GM18909 (cell line): ENCODE measurements at regions not wholly inside any gene's neighbourhood (a gene's known extent, or its start where the extent isn't known, plus 50 kb on each side); places are given as distances from the start of the nearest gene placed in this dataset.

ENCODE experiments used
- ATAC-seq: cut with Tn5 transposase; IDR thresholded peaks from one replicate; pipeline ENCODE4 v1.9.1; 2021; ENCODE audit warnings: mild to moderate bottlenecking; ENCODE audit not compliant: unreplicated experiment, poor library complexity

DNA sequence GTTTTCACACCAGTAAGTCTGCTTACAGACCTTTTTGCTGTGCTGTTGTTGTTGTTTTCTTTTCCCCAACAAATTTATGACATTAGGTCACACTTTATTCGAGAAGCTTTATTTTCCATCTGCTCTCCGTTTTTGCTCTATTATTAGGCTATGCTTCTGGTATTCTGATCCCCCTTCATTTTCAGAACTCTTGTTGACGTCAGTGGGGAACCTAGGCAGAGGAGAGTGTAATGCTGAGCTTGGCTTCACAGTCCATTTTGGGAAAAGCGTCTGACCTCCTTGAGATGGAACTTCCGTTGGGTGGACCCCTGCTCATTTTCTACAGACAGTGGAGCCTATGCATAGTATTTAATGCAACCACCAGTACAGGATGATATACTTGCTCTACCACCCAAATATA is 387.9 kb upstream of the MEF2C start:
- peak; percentile 7 for ATAC-seq

DNA sequence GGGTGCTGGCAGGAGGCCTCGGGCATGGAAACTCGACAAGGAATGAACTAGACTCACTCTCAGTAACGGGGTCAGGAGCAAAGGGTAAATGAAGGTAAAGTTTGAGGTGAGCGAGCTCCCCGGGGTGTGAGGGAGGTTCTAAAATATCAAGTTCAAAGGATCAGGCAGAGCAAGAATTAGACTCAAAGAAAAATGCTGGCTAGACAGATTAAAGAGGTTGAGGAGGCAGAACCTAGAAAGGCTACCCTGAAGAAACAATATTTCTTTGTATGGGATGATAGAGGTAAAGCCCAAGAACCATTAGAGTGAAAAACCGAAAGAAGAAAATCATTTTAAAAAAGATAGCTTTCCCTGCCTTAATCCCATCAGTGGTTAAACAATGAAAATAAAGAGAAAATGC is 386.7 kb upstream of the MEF2C start:
- ATAC-seq: no peak

- no peak for ATAC-seq
Observed at GRCh38 chr5:89268460-89268859, 385.5 kb upstream of the MEF2C start.

DNA sequence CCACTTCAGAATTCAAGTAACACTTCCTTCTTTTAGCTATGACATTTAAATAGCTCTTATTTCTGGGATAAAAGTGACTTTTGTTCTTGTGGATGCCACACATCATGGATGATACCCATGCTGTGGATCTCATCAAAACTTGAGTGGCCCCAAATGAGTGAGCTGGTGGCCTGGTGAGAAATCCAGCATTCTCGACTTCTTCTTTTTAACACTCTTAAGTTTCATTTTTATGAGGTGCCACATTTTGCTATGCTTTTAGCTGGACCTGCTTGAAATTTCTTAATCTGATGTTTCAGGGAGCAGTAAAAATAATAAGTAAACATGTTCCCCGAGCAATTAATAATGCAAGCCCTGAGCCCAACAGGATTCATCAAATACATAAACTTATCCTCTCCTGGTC is 384.8 kb upstream of the MEF2C start:
- no peak for ATAC-seq

DNA sequence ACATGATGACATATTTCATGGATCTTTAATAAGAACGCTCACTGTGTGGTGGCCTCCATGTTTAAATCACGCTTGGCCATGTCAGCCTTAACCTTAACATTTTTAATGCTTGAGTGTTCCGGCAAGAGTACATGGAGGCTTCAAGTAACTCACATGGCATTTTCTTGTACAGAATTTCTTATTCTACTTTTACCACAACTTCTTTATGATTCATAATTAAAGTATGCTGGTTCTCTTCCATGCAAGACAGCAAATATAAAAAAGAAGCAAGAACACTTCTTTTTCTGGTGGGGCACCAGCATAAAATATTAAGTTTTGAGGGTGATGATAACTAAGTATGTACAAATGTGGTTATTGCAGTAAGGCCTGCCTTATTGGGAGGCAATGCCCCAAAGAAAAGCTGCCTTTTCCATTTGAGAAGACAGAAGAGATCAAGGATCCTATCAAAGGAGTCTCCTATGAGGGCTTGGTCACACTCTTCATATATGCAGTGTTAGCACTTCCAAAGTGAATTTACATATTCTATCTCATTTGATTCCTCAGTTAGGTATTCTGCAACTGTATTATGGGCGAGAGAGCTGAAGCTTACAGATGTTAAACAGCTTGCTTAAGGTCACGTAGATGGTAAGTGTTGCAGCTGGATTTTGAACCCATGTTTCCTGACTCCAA is 382.7 kb upstream of the MEF2C start:
- ATAC-seq: no peak

DNA sequence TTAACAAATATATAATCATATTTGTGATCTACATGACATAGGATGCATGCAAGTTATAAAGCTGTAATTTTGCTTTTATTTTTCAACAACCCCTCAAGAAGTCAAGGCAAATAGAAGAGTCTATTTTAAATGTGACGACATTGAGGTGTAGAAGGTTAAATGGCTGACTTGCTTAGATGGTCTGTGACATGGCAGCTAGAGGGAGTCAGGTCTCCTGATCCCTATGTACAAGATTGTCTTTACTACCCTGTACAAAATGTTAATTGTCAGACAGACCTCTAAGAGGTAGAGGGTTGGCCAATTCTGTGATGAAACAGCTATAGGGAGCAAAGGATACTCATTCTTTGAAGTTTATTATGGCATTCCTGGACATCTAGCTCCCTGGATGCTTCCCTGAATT is 380.9 kb upstream of the MEF2C start:
- no peak for ATAC-seq

GRCh38 chr5:89262030-89262429 is 379.0 kb upstream of the MEF2C start:
- no peak for ATAC-seq

DNA sequence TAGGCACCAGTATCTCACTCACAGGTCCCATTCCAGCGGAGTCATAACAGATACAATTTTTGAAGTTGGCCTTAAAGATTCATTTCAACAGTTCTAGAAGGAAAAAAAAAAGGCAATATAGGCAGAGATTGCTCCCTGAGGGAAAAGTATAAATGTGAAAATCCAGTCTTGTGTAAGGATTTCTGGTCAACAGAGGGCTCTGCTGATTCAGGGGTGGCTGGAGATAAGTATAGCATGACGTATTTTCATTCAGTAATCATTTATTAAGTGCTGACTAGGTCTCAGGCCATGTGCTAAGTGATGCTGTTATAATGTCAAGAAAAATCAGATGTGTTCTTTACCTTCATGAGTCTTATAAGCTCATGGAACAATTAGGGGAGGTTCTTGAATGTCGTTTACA is 377.3 kb upstream of the MEF2C start:
- no peak for ATAC-seq

DNA sequence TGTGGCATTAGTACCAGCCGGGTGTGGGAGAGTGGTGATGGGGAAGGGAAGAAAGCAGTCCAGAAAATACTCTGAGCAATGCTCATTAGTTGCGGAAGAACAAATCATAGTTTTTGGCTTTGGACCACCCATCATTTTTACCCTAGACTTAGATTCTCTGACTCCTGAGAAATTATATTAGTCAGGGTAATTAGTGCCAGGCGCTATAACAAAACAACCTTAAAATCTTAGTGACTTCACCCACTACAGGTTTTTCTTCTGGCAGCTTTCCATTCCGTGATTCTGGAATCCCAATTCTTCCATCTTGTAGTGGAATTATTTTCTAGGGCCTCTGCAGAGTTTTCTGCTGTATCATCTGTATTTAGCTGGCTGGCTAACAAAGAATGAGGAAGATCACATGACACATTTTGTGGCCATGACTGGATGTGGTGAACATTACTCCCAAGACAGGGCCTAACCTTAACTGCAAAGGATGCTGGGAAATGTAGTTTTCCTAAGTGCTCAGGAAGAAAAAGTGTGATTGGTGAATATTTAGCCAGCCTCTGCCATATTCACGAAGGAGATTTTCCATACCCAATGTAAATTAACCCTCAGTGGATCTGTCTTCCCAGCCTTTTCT is 373.0 kb upstream of the MEF2C start:
- ATAC-seq: no peak

GRCh38 chr5:89253666-89254352 is 370.8 kb upstream of the MEF2C start:
- ATAC-seq: no peak

GRCh38 chr5:89246864-89247263 is 363.9 kb upstream of the MEF2C start:
- no peak for ATAC-seq

GRCh38 chr5:89246252-89246651 is 363.3 kb upstream of the MEF2C start:
- ATAC-seq: no peak

- no peak for ATAC-seq
Observed at GRCh38 chr5:89243611-89244010, 360.6 kb upstream of the MEF2C start.

DNA sequence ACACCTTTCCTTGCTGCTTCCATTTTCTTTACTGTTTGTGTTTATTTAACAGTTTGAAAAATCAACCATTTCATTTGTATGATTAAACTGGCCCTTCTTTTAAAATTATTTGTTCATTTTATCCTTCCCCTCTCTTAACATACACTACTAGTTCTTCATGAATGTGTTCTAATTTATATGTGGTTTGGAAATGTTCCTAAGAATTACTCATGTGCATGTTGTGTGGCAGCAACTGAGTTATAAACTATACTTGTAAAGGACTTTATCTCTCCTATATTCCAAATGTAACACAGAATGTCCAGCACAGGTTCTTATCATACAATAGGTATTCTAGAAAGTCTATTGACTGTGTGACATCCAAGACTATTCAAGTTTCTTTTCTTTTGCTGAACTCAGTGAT is 358.2 kb upstream of the MEF2C start:
- no peak for ATAC-seq

DNA sequence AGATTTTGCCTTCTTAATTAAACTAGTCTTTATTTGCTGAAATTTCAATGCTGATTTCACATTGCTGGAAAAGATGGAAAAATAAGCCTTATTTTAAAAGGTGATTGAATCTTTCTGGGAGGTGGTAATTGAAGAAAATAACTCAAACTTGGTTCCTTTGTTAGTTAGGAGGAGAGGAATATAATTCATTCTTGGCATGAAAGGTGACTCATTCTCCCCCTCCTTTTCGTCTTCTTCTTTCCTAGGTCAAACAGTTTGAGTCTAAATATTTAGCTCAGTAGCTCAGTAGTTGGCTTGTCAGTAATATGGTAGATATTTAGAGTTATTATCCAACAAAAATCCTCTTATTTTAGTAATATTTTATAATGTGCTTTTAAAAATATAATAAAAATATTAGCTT is 353.9 kb upstream of the MEF2C start:
- no peak for ATAC-seq

GRCh38 chr5:89233462-89233861 is 350.5 kb upstream of the MEF2C start:
- no peak for ATAC-seq

- ATAC-seq: peak; percentile 95
Observed at GRCh38 chr5:89232139-89232603, 349.2 kb upstream of the MEF2C start.

- ATAC-seq: no peak
Observed at GRCh38 chr5:89230178-89230577, 347.2 kb upstream of the MEF2C start.

- no peak for ATAC-seq
Observed at GRCh38 chr5:89229331-89230070, 346.5 kb upstream of the MEF2C start.

DNA sequence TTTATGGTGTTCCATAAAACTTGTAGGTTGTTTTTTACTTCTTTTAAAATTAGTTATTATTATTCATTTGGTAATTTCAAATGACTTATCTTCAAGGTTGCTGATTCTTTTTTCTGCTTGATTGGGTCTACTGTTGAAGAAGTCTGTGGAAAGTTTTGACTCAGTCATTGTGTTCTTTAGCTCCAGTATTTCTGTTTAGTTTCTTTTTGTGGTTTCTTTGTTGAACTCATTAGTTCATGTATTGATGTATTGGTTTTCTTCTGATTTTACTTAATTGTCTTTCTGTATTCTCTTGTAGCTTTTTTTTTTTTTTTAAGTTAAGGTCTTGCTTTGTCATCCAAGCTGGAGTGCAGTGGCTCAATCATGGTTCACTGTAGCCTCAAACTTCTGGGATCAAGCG is 345.4 kb upstream of the MEF2C start:
- ATAC-seq: no peak

GRCh38 chr5:89218364-89218763 is 335.4 kb upstream of the MEF2C start:
- no peak for ATAC-seq
